Stomach (tissue), 4 donors: ENCODE measurements at regions not wholly inside any gene's neighbourhood (a gene's known extent, or its start where the extent isn't known, plus 50 kb on each side); places are given as distances from the start of the nearest gene placed in this dataset.

ENCODE experiments used
- CTCF ChIP-seq, 7 experiments: fragments of 450-650 bp in 4 of 7; fragments of 200-600 bp in 3 of 7; sonication (generic) in 3 of 7; IDR thresholded peaks; one replicate each; pipeline ENCODE4 v1.5.1; 2016 to 2019; ENCODE audit warnings: antibody characterized with exemption in 7 of 7, control low read depth in 2 of 7, mild to moderate bottlenecking in 1 of 7
- EP300 ChIP-seq: sonication (generic); formaldehyde crosslinking; IDR thresholded peaks from one replicate; pipeline ENCODE4 v1.6.1; 2017; ENCODE audit warnings: antibody characterized with exemption
- POLR2A ChIP-seq, 4 donors: fragments of 450-650 bp; IDR thresholded peaks; one replicate each; pipeline ENCODE4 v1.6.1; 2016; ENCODE audit warnings: antibody characterized with exemption in 4 of 4, control low read depth in 2 of 4, mild to moderate bottlenecking in 1 of 4, moderate library complexity in 1 of 4
- POLR2AphosphoS5 ChIP-seq, 3 donors: sonication (generic); formaldehyde crosslinking; IDR thresholded peaks; one replicate each; pipeline ENCODE4 v1.6.1; 2016; ENCODE audit warnings: antibody characterized with exemption in 3 of 3

- no peak for TF ChIP-seq CTCF (IDR thresholded peaks at IDR 0.05)
- no peak for TF ChIP-seq POLR2A (IDR thresholded peaks at IDR 0.05)
- TF ChIP-seq POLR2AphosphoS5 (IDR thresholded peaks at IDR 0.05): no peak
- no peak for TF ChIP-seq EP300
Measured at GRCh38 chr18:72147830-72148229, 396.3 kb downstream of the CBLN2 start.
